NCI-H526 (cell line): ENCODE measurements at regions not wholly inside any gene's neighbourhood (a gene's known extent, or its start where the extent isn't known, plus 50 kb on each side); places are given as distances from the start of the nearest gene placed in this dataset.

Experiments used
- DNase-seq, 2 experiments: peaks; one replicate each; lab custom pipeline; 2025; lab: John Stamatoyannopoulos, UW

- DNase-seq = no peak
Measured at GRCh38 chr9:673264-673965, 168.1 kb upstream of the DMRT1 start.

GRCh38 chr9:673966-674526 lies 167.5 kb upstream of the DMRT1 start:
- no peak for DNase-seq

GRCh38 chr9:675697-676370 lies 165.7 kb upstream of the DMRT1 start:
- no peak for DNase-seq

- DNase-seq = peak; percentile 64 to 82
Measured at GRCh38 chr9:676780-677438, 164.6 kb upstream of the DMRT1 start.

GRCh38 chr9:677461-678097 lies 163.9 kb upstream of the DMRT1 start:
- peak in 1 of 2 experiments; percentile 11 for DNase-seq

- no peak for DNase-seq
Measured at GRCh38 chr9:678897-679296, 162.6 kb upstream of the DMRT1 start.

- no peak for DNase-seq
Measured at GRCh38 chr9:679462-679861, 162.0 kb upstream of the DMRT1 start.

GRCh38 chr9:680106-680505 lies 161.4 kb upstream of the DMRT1 start:
- DNase-seq = no peak

- DNase-seq = no peak
Measured at GRCh38 chr9:682633-683508, 158.6 kb upstream of the DMRT1 start.

GRCh38 chr9:683509-684021 lies 157.9 kb upstream of the DMRT1 start:
- no peak for DNase-seq

- no peak for DNase-seq
Measured at GRCh38 chr9:684054-684890, 157.2 kb upstream of the DMRT1 start.

GRCh38 chr9:684941-685340 lies 156.6 kb upstream of the DMRT1 start:
- DNase-seq = no peak

GRCh38 chr9:686321-686813 lies 155.1 kb upstream of the DMRT1 start:
- no peak for DNase-seq

- DNase-seq = no peak
Measured at GRCh38 chr9:687034-687785, 154.3 kb upstream of the DMRT1 start.

GRCh38 chr9:687994-688393 lies 153.5 kb upstream of the DMRT1 start:
- no peak for DNase-seq

GRCh38 chr9:690517-691111 lies 150.9 kb upstream of the DMRT1 start:
- no peak for DNase-seq

GRCh38 chr9:691825-692400 lies 149.6 kb upstream of the DMRT1 start:
- DNase-seq = no peak

GRCh38 chr9:692636-693129 lies 148.8 kb upstream of the DMRT1 start:
- DNase-seq = no peak
